Liver (tissue), 8 donors: ENCODE measurements at regions not wholly inside any gene's neighbourhood (a gene's known extent, or its start where the extent isn't known, plus 50 kb on each side); places are given as distances from the start of the nearest gene placed in this dataset.

Source experiments
- DNase-seq: peaks from one replicate; pipeline ENCODE4 v3.0.0-alpha.2; 2017; ENCODE audit warnings: low spot score
- H3K27ac ChIP-seq, 2 donors: one replicate each; pipeline ENCODE4 v1.7.0; 2013; ENCODE audit warnings: inconsistent platforms in 2 of 2, low read length in 2 of 2, control low read depth in 1 of 2, low read depth in 1 of 2, mild to moderate bottlenecking in 1 of 2
- H3K27me3 ChIP-seq, 4 donors: one replicate each; pipeline versions ENCODE4 v1.6.1 to v1.7.0; 2013; ENCODE audit warnings: low read length in 3 of 4, inconsistent platforms in 1 of 4, mild to moderate bottlenecking in 1 of 4, moderate library complexity in 1 of 4; ENCODE audit not compliant: control insufficient read depth in 4 of 4, insufficient read depth in 4 of 4
- H3K36me3 ChIP-seq, 4 donors: one replicate each; pipeline versions ENCODE4 v1.6.1 to v1.7.0; 2013; ENCODE audit warnings: low read length in 3 of 4, mild to moderate bottlenecking in 3 of 4, low read depth in 1 of 4, moderate library complexity in 1 of 4; ENCODE audit not compliant: control insufficient read depth in 4 of 4, insufficient read depth in 3 of 4
- H3K4me1 ChIP-seq, 4 donors: one replicate each; pipeline versions ENCODE4 v1.6.1 to v1.7.0; 2013; ENCODE audit warnings: low read length in 3 of 4, mild to moderate bottlenecking in 3 of 4, moderate library complexity in 1 of 4; ENCODE audit not compliant: control insufficient read depth in 4 of 4, insufficient read depth in 4 of 4
- H3K4me3 ChIP-seq, 3 donors: one replicate each; pipeline versions ENCODE4 v1.6.1 to v1.7.0; 2013; ENCODE audit warnings: low read length in 3 of 3, control low read depth in 1 of 3, low read depth in 1 of 3, mild to moderate bottlenecking in 1 of 3
- H3K9ac ChIP-seq, 2 donors: one replicate each; pipeline ENCODE4 v1.7.0; 2013; ENCODE audit warnings: low read length in 2 of 2, mild to moderate bottlenecking in 2 of 2, moderate library complexity in 2 of 2, control low read depth in 1 of 2, low read depth in 1 of 2
- H3K9me3 ChIP-seq, 4 donors: one replicate each; pipeline versions ENCODE4 v1.6.1 to v1.7.0; 2013; ENCODE audit warnings: low read length in 3 of 4; ENCODE audit not compliant: control insufficient read depth in 4 of 4
- ATF3 ChIP-seq: IDR thresholded peaks from 2 replicates; pipeline ENCODE4 v1.6.1; 2016; ENCODE audit warnings: antibody characterized with exemption
- CTCF ChIP-seq: fragments of 150-350 bp; IDR thresholded peaks from 2 replicates; pipeline ENCODE4 v1.5.1; 2017; ENCODE audit warnings: improper control_type of control experiment, low read depth, low read length; ENCODE audit not compliant: missing input control
- EGR1 ChIP-seq, 2 donors: IDR thresholded peaks; 2 replicates each; pipeline ENCODE4 v1.6.1; 2016 to 2018; ENCODE audit warnings: antibody characterized with exemption in 2 of 2, low read depth in 2 of 2
- FOXA1 ChIP-seq: IDR thresholded peaks from 2 replicates; pipeline ENCODE4 v1.6.1; 2016; ENCODE audit warnings: antibody characterized with exemption
- FOXA2 ChIP-seq: IDR thresholded peaks from 2 replicates; pipeline ENCODE4 v1.6.1; 2016; ENCODE audit warnings: antibody characterized with exemption
- GABPA ChIP-seq, 2 donors: IDR thresholded peaks in 1 of 2; conservative IDR thresholded peaks in 1 of 2; 2 replicates each; pipeline ENCODE4 v1.6.1; 2016; ENCODE audit warnings: antibody characterized with exemption in 2 of 2, mild to moderate bottlenecking in 1 of 2, moderate library complexity in 1 of 2
- HNF4A ChIP-seq, 2 donors: conservative IDR thresholded peaks; 2 replicates each; pipeline ENCODE4 v1.6.1; 2016; ENCODE audit warnings: antibody characterized with exemption in 2 of 2, mild to moderate bottlenecking in 2 of 2
- HNF4G ChIP-seq: IDR thresholded peaks from 2 replicates; pipeline ENCODE4 v1.6.1; 2016; ENCODE audit warnings: antibody characterized with exemption
- JUND ChIP-seq, 2 donors: IDR thresholded peaks; 2 replicates each; pipeline ENCODE4 v1.6.1; 2016; ENCODE audit warnings: antibody characterized with exemption in 2 of 2
- MAX ChIP-seq: IDR thresholded peaks from 2 replicates; pipeline ENCODE4 v1.6.1; 2016; ENCODE audit warnings: antibody characterized with exemption
- NR2F2 ChIP-seq: IDR thresholded peaks from 2 replicates; pipeline ENCODE4 v1.6.1; 2016; ENCODE audit warnings: antibody characterized with exemption
- RAD21 ChIP-seq, 2 donors: IDR thresholded peaks; 2 replicates each; pipeline ENCODE4 v1.6.1; 2016; ENCODE audit warnings: antibody characterized with exemption in 2 of 2, mild to moderate bottlenecking in 2 of 2
- REST ChIP-seq: IDR thresholded peaks from 2 replicates; pipeline ENCODE4 v1.6.1; 2016; ENCODE audit warnings: antibody characterized with exemption, mild to moderate bottlenecking
- RXRA ChIP-seq, 2 donors: IDR thresholded peaks; 2 replicates each; pipeline ENCODE4 v1.6.1; 2017 to 2018; ENCODE audit warnings: antibody characterized with exemption in 2 of 2, mild to moderate bottlenecking in 1 of 2
- SP1 ChIP-seq: IDR thresholded peaks from 2 replicates; pipeline ENCODE4 v1.6.1; 2018; ENCODE audit warnings: antibody characterized with exemption, mild to moderate bottlenecking
- TAF1 ChIP-seq: conservative IDR thresholded peaks from 2 replicates; pipeline ENCODE4 v1.6.1; 2016; ENCODE audit warnings: antibody characterized with exemption, mild to moderate bottlenecking
- YY1 ChIP-seq: IDR thresholded peaks from 2 replicates; pipeline ENCODE4 v1.6.1; 2016; ENCODE audit warnings: antibody characterized with exemption, mild to moderate bottlenecking
- ZBTB33 ChIP-seq: IDR thresholded peaks from 2 replicates; pipeline ENCODE4 v1.6.1; 2016; ENCODE audit warnings: antibody characterized with exemption
- WGBS: extraction: QIAGEN DNeasy Blood & Tissue Kit; methylation state at CpG from one replicate; pipeline ENCODE4 v1.1.7; 2013; 5-methylcytosine and 5-hydroxymethylcytosine counted together
- donor health status: healthy.
- donor health status: healthy.
- donor health status: healthy.
- donor health status: healthy.
- donor health status: healthy.

- no peak for TF ChIP-seq YY1
- no peak for TF ChIP-seq EGR1 (IDR thresholded peaks at IDR 0.05; ENCODE audit: low read depth in 2 of 2)
- no peak for TF ChIP-seq FOXA1
- no peak for TF ChIP-seq NR2F2
- no peak for TF ChIP-seq SP1
- TF ChIP-seq JUND (IDR thresholded peaks at IDR 0.05) = no peak
- TF ChIP-seq RAD21 (IDR thresholded peaks at IDR 0.05) = no peak
- TF ChIP-seq ZBTB33 = no peak
- no peak for TF ChIP-seq CTCF
- TF ChIP-seq HNF4G = no peak
- TF ChIP-seq RXRA (IDR thresholded peaks at IDR 0.05) = no peak
- no peak for TF ChIP-seq REST
- no peak for TF ChIP-seq MAX
- TF ChIP-seq GABPA (IDR thresholded peaks at IDR 0.05 in 1 of 2, conservative IDR thresholded peaks at IDR 0.05 in 1 of 2) = no peak
- TF ChIP-seq HNF4A (conservative IDR thresholded peaks at IDR 0.05) = no peak
- no peak for TF ChIP-seq FOXA2
- Histone ChIP-seq H3K4me1 (no peaks in the 10 kb centered on the region), H3K9ac (no peak overlapping the region), H3K27ac (no peak overlapping the region), H3K4me3 (no peak overlapping the region), H3K27me3 (no peaks in the 10 kb centered on the region), H3K36me3 (no peaks in the 10 kb centered on the region), H3K9me3 (no peaks in the 10 kb centered on the region)
- DNase-seq = no peak
- WGBS = 60% methylated on average over 5 of the region's 5 CpGs
Observed at GRCh38 chr2:187126247-187127005, 277.5 kb upstream of the ZSWIM2 start.

GRCh38 chr2:187125318-187125717 is 276.3 kb upstream of the ZSWIM2 start:
- no peak overlapping the region for H3K9ac ChIP-seq
- no peaks in the 10 kb centered on the region for H3K36me3 ChIP-seq
- no peaks in the 10 kb centered on the region for H3K9me3 ChIP-seq
- no peak for DNase-seq
- H3K27me3 ChIP-seq = no peaks in the 10 kb centered on the region
- TF ChIP-seq HNF4G (no peak), FOXA1 (no peak), GABPA (IDR thresholded peaks at IDR 0.05 in 1 of 2, conservative IDR thresholded peaks at IDR 0.05 in 1 of 2) (no peak), NR2F2 (no peak), FOXA2 (no peak), HNF4A (conservative IDR thresholded peaks at IDR 0.05) (no peak), CTCF (no peak), MAX (no peak), TAF1 (no peak), ATF3 (no peak), RXRA (IDR thresholded peaks at IDR 0.05) (no peak)
- H3K27ac ChIP-seq = no peak overlapping the region
- H3K4me3 ChIP-seq = no peak overlapping the region
- H3K4me1 ChIP-seq = no peaks in the 10 kb centered on the region
